GM03348 (cell line): ENCODE measurements at regions not wholly inside any gene's neighbourhood (a gene's known extent, or its start where the extent isn't known, plus 50 kb on each side); places are given as distances from the start of the nearest gene placed in this dataset.

Experiments
- DNase-seq: peaks from one replicate; pipeline ENCODE4 v3.0.0; 2012; ENCODE audit warnings: low spot score

GRCh38 chr3:34972481-34972880, 666.8 kb upstream of the ARPP21 start:
- DNase-seq = no peak

GRCh38 chr3:34973586-34973985, 665.7 kb upstream of the ARPP21 start:
- DNase-seq = no peak

- DNase-seq = no peak
Observed at GRCh38 chr3:34983631-34984030, 655.7 kb upstream of the ARPP21 start.

- no peak for DNase-seq
Observed at GRCh38 chr3:34988296-34988695, 651.0 kb upstream of the ARPP21 start.

GRCh38 chr3:34995796-34996430, 643.4 kb upstream of the ARPP21 start:
- no peak for DNase-seq

GRCh38 chr3:34998902-34999301, 640.4 kb upstream of the ARPP21 start:
- no peak for DNase-seq

- DNase-seq = no peak
Observed at GRCh38 chr3:35012214-35012613, 627.1 kb upstream of the ARPP21 start.

- DNase-seq = no peak
Observed at GRCh38 chr3:35028157-35028556, 611.2 kb upstream of the ARPP21 start.

GRCh38 chr3:35042210-35042991, 596.9 kb upstream of the ARPP21 start:
- DNase-seq = no peak

GRCh38 chr3:35043040-35043439, 596.3 kb upstream of the ARPP21 start:
- DNase-seq = no peak

- no peak for DNase-seq
Observed at GRCh38 chr3:35044190-35044589, 595.1 kb upstream of the ARPP21 start.

GRCh38 chr3:35045118-35045517, 594.2 kb upstream of the ARPP21 start:
- no peak for DNase-seq

GRCh38 chr3:35064761-35065160, 574.6 kb upstream of the ARPP21 start:
- no peak for DNase-seq

- DNase-seq = no peak
Observed at GRCh38 chr3:35065891-35066290, 573.4 kb upstream of the ARPP21 start.

GRCh38 chr3:35067750-35068149, 571.6 kb upstream of the ARPP21 start:
- DNase-seq = no peak

- no peak for DNase-seq
Observed at GRCh38 chr3:35070088-35070487, 569.2 kb upstream of the ARPP21 start.

- DNase-seq = no peak
Observed at GRCh38 chr3:35071772-35072171, 567.6 kb upstream of the ARPP21 start.

- DNase-seq = no peak
Observed at GRCh38 chr3:35078780-35079179, 560.5 kb upstream of the ARPP21 start.

GRCh38 chr3:35079403-35079802, 559.9 kb upstream of the ARPP21 start:
- DNase-seq = no peak

GRCh38 chr3:35081899-35082298, 557.4 kb upstream of the ARPP21 start:
- DNase-seq = no peak

- DNase-seq = no peak
Observed at GRCh38 chr3:35088943-35089342, 550.4 kb upstream of the ARPP21 start.

- no peak for DNase-seq
Observed at GRCh38 chr3:35114686-35115085, 524.6 kb upstream of the ARPP21 start.

GRCh38 chr3:35120026-35120425, 519.3 kb upstream of the ARPP21 start:
- no peak for DNase-seq

- DNase-seq = no peak
Observed at GRCh38 chr3:35137612-35138011, 501.7 kb upstream of the ARPP21 start.
